ENCODE measurements at regions not wholly inside any gene's neighbourhood (a gene's known extent, or its start where the extent isn't known, plus 50 kb on each side); places are given as distances from the start of the nearest gene placed in this dataset.

DNA sequence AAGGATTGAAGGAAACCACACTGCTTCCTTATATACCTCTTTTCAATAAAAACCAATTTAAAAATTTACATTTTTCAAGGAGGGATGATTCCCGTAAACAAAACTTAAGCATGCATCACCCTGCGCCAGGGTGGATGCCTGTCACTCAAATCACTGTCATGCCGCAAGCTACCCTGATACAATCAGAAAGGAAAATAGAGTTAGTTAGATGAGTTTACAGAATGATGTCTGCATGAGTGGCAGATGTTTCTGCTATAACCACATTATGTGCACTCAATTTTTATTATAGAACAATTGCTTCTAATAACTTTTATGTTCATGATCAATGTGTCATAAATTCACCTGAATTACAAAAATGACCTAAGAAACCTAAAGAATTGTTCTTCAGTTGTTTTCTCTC, 123.4 kb upstream of the ADGRL4 start:
- no peaks in the 10 kb centered on the region for H3K27me3 Mint-ChIP-seq (ENCODE audit: low read depth in 3 of 3)
- no CpG with 5 or more reads among the region's 3 CpGs for WGBS (ENCODE audit: insufficient coverage)
- H3K27ac Mint-ChIP-seq, result no peak overlapping the region
- Histone ChIP-seq H3K27ac (ENCODE audit: low read depth in 1 of 2, low read length in 2 of 2) (no peak overlapping the region), H3K79me2 (ENCODE audit: insufficient read depth, low read length) (no peaks in the 10 kb centered on the region), H2AFZ (ENCODE audit: insufficient read depth, low read depth, low read length, poor library complexity, severe bottlenecking) (no peak overlapping the region), H3K4me3 (replicated peaks in 1 of 3; ENCODE audit: low read depth in 2 of 3, low read length in 3 of 3) (no peak overlapping the region), H3K4me1 (ENCODE audit: control insufficient read depth in 1 of 2, insufficient read depth in 2 of 2, low read length in 2 of 2) (no peaks in the 10 kb centered on the region), H3K9ac (ENCODE audit: insufficient read depth, low read length, poor library complexity, severe bottlenecking) (no peak overlapping the region), H3K9me3 (replicated peaks in 1 of 2; ENCODE audit: control insufficient read depth in 1 of 2, insufficient read depth in 1 of 2, low read length in 2 of 2) (peaks cover 0 to 5% of the 10 kb centered on the region in 2 donors), H3K27me3 (ENCODE audit: control insufficient read depth in 2 of 2, insufficient read depth in 2 of 2, low read length in 2 of 2) (no peaks in the 10 kb centered on the region), H3K36me3 (replicated peaks in 1 of 2; ENCODE audit: control insufficient read depth in 1 of 2, insufficient read depth in 2 of 2, low read length in 2 of 2) (no peaks in the 10 kb centered on the region), H3K4me2 (replicated peaks; ENCODE audit: extremely low read depth, low read length, poor library complexity, severe bottlenecking) (no peak overlapping the region), H4K20me1 (ENCODE audit: insufficient read depth, low read length) (no peaks in the 10 kb centered on the region)
- H3K4me1 Mint-ChIP-seq, result no peaks in the 10 kb centered on the region
- TF ChIP-seq, protein P1, sequence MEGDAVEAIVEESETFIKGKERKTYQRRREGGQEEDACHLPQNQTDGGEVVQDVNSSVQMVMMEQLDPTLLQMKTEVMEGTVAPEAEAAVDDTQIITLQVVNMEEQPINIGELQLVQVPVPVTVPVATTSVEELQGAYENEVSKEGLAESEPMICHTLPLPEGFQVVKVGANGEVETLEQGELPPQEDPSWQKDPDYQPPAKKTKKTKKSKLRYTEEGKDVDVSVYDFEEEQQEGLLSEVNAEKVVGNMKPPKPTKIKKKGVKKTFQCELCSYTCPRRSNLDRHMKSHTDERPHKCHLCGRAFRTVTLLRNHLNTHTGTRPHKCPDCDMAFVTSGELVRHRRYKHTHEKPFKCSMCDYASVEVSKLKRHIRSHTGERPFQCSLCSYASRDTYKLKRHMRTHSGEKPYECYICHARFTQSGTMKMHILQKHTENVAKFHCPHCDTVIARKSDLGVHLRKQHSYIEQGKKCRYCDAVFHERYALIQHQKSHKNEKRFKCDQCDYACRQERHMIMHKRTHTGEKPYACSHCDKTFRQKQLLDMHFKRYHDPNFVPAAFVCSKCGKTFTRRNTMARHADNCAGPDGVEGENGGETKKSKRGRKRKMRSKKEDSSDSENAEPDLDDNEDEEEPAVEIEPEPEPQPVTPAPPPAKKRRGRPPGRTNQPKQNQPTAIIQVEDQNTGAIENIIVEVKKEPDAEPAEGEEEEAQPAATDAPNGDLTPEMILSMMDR (IDR thresholded peaks at IDR 0.05), result no peak
- intact Hi-C loops (cut with micrococcal nuclease), result no loop called here
- DNase-seq, result no peak
- no peaks in the 10 kb centered on the region for H3K36me3 Mint-ChIP-seq
- H3K9me3 Mint-ChIP-seq, result peaks cover 0 to 17% (median 3%) of the 10 kb centered on the region in 7 donors
- no peak overlapping the region for H3K4me3 Mint-ChIP-seq

DNA sequence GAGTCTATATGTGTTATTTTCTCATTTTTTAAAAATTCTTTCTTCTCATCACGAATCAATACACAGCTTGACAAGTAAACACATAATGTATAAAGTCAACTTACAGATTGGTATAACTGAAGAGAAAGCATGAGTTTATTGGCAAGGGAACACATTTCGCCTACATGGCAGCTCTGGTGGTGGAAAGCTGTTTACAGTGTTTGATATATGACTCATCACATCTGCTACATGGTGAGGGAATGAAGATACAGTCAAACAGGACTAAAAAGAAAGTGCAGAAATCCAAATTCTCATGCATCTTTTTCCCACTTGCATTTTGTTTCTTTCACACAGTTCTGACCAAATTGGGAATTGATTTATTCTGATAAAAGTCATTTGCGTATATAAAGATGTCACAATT, 122.2 kb upstream of the ADGRL4 start:
- Mint-ChIP-seq H3K36me3 (no peaks in the 10 kb centered on the region), H3K4me1 (no peaks in the 10 kb centered on the region), H3K9me3 (peaks cover 0 to 9% (median 3%) of the 10 kb centered on the region in 7 donors), H3K4me3 (no peak overlapping the region), H3K27me3 (ENCODE audit: low read depth in 3 of 3) (no peaks in the 10 kb centered on the region), H3K27ac (no peak overlapping the region)
- intact Hi-C loops (cut with micrococcal nuclease), result no loop called here
- peaks cover 0 to under 1% of the 10 kb centered on the region in 2 donors for H3K9me3 ChIP-seq (replicated peaks in 1 of 2; ENCODE audit: control insufficient read depth in 1 of 2, insufficient read depth in 1 of 2, low read length in 2 of 2)
- H3K79me2 ChIP-seq (ENCODE audit: insufficient read depth, low read length), result no peaks in the 10 kb centered on the region
- H3K4me1 ChIP-seq (ENCODE audit: control insufficient read depth in 1 of 2, insufficient read depth in 2 of 2, low read length in 2 of 2), result no peaks in the 10 kb centered on the region
- no peak overlapping the region for H3K9ac ChIP-seq (ENCODE audit: insufficient read depth, low read length, poor library complexity, severe bottlenecking)
- TF ChIP-seq, protein P1 (IDR thresholded peaks at IDR 0.05), result no peak
- H3K4me2 ChIP-seq (replicated peaks; ENCODE audit: extremely low read depth, low read length, poor library complexity, severe bottlenecking), result no peak overlapping the region
- H2AFZ ChIP-seq (ENCODE audit: insufficient read depth, low read depth, low read length, poor library complexity, severe bottlenecking), result no peak overlapping the region
- no peaks in the 10 kb centered on the region for H3K27me3 ChIP-seq (ENCODE audit: control insufficient read depth in 2 of 2, insufficient read depth in 2 of 2, low read length in 2 of 2)
- no peak overlapping the region for H3K27ac ChIP-seq (ENCODE audit: low read depth in 1 of 2, low read length in 2 of 2)
- H3K4me3 ChIP-seq (replicated peaks in 1 of 3; ENCODE audit: low read depth in 2 of 3, low read length in 3 of 3), result no peak overlapping the region
- no peaks in the 10 kb centered on the region for H4K20me1 ChIP-seq (ENCODE audit: insufficient read depth, low read length)
- WGBS (ENCODE audit: insufficient coverage), result no CpG with 5 or more reads among the region's 3 CpGs
- no peak for DNase-seq
- no peaks in the 10 kb centered on the region for H3K36me3 ChIP-seq (replicated peaks in 1 of 2; ENCODE audit: control insufficient read depth in 1 of 2, insufficient read depth in 2 of 2, low read length in 2 of 2)
